IPS-20b (cell line): ENCODE measurements at regions not wholly inside any gene's neighbourhood (a gene's known extent, or its start where the extent isn't known, plus 50 kb on each side); places are given as distances from the start of the nearest gene placed in this dataset.
"Not testable (repeated sequence)": the region's sequence is repeated elsewhere in the genome, so short reads cannot be mapped to it uniquely, and the experiment has no call there.

ENCODE experiments used
- H3K27ac ChIP-seq: one replicate; pipeline ENCODE4 v1.5.1; 2013; ENCODE audit warnings: low read length
- H3K27me3 ChIP-seq: 2 replicates; pipeline ENCODE4 v1.6.1; 2013; ENCODE audit warnings: mild to moderate bottlenecking, low read length, inconsistent platforms; ENCODE audit not compliant: insufficient read depth
- H3K36me3 ChIP-seq: 2 replicates; pipeline ENCODE4 v1.6.1; 2013; ENCODE audit warnings: low read depth, mild to moderate bottlenecking, inconsistent platforms, low read length, moderate library complexity; ENCODE audit not compliant: insufficient read depth
- H3K4me1 ChIP-seq: 2 replicates; pipeline ENCODE4 v1.6.1; 2013; ENCODE audit warnings: mild to moderate bottlenecking, control low read depth, inconsistent platforms, low read length, moderate library complexity; ENCODE audit not compliant: insufficient read depth
- H3K4me3 ChIP-seq: 2 replicates; pipeline ENCODE4 v1.5.1; 2013; ENCODE audit warnings: mild to moderate bottlenecking, low read length, inconsistent platforms
- H3K9ac ChIP-seq: 2 replicates; pipeline ENCODE4 v1.6.1; 2013; ENCODE audit warnings: low read depth, mild to moderate bottlenecking, inconsistent platforms, low read length, moderate library complexity
- H3K9me3 ChIP-seq: 2 replicates; pipeline ENCODE4 v1.6.1; 2013; ENCODE audit warnings: mild to moderate bottlenecking, low read depth, low read length, inconsistent platforms; ENCODE audit not compliant: insufficient read depth

GRCh38 chr22:12384612-12385011 lies 3143.4 kb upstream of the OR11H1 start:
- H3K36me3 ChIP-seq, H3K27ac ChIP-seq, H3K27me3 ChIP-seq, H3K9ac ChIP-seq, H3K4me1 ChIP-seq: not testable (repeated sequence)
- Histone ChIP-seq H3K9me3 (peaks cover 90% of the 10 kb centered on the region), H3K4me3 (peak overlapping the region; percentile 9; the same call in 1 of the 2 replicates)

GRCh38 chr22:12388824-12389800 lies 3138.9 kb upstream of the OR11H1 start:
- H3K4me3 ChIP-seq, H3K27me3 ChIP-seq, H3K4me1 ChIP-seq, H3K27ac ChIP-seq, H3K36me3 ChIP-seq, H3K9ac ChIP-seq: not testable (repeated sequence)
- H3K9me3 ChIP-seq = peaks cover 57% of the 10 kb centered on the region

GRCh38 chr22:12397270-12397669 lies 3130.7 kb upstream of the OR11H1 start:
- not testable (repeated sequence) for H3K36me3 ChIP-seq, H3K4me3 ChIP-seq, H3K27ac ChIP-seq, H3K27me3 ChIP-seq, H3K9ac ChIP-seq, H3K4me1 ChIP-seq
- H3K9me3 ChIP-seq = peaks cover 54% of the 10 kb centered on the region

GRCh38 chr22:12401942-12402341 lies 3126.1 kb upstream of the OR11H1 start:
- not testable (repeated sequence) for H3K27me3 ChIP-seq

GRCh38 chr22:12402531-12402930 lies 3125.5 kb upstream of the OR11H1 start:
- not testable (repeated sequence) for H3K27ac ChIP-seq, H3K4me1 ChIP-seq, H3K27me3 ChIP-seq, H3K9ac ChIP-seq, H3K36me3 ChIP-seq, H3K4me3 ChIP-seq
- H3K9me3 ChIP-seq = peaks cover 75% of the 10 kb centered on the region

More at GRCh38 chr22:12401942-12402341, 3126.1 kb upstream of the OR11H1 start:
- peaks cover 75% of the 10 kb centered on the region for H3K9me3 ChIP-seq
- not testable (repeated sequence) for H3K9ac ChIP-seq, H3K27ac ChIP-seq, H3K36me3 ChIP-seq, H3K4me3 ChIP-seq, H3K4me1 ChIP-seq

- peaks cover 69% of the 10 kb centered on the region for H3K9me3 ChIP-seq
- H3K4me3 ChIP-seq, H3K36me3 ChIP-seq, H3K9ac ChIP-seq, H3K4me1 ChIP-seq, H3K27me3 ChIP-seq, H3K27ac ChIP-seq: not testable (repeated sequence)
These were observed 3092.1 kb upstream of the OR11H1 start for GRCh38 chr22:12435890-12436289.
